HG02610 (cell line): ENCODE measurements at regions not wholly inside any gene's neighbourhood (a gene's known extent, or its start where the extent isn't known, plus 50 kb on each side); places are given as distances from the start of the nearest gene placed in this dataset.
"Not testable (repeated sequence)": the region's sequence is repeated elsewhere in the genome, so short reads cannot be mapped to it uniquely, and the experiment has no call there.

Experiments
- ATAC-seq: cut with Tn5 transposase; IDR thresholded peaks from one replicate; pipeline ENCODE4 v1.9.1; 2021; ENCODE audit warnings: mild to moderate bottlenecking, moderate library complexity; ENCODE audit not compliant: unreplicated experiment

DNA sequence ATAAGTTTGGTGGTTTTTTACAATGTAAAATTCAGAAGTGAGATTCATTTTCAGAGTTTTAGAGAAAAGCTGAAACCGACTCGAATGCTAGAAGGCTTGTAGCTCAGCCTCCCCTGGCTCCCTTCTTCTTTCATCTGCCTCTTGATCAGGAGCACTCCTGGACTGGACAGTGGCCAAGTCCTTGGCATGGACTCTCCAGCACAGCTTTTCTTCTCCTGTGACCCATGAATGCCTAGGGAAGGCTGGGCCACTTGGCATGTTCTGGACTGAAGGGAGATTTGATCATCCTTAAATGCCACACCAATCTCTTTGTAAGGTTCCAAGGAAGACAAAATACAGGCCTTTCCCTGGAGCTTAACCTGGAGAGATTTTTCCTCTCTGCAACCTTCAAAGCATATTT lies 384.0 kb upstream of the SASH1 start:
- no peak for ATAC-seq

- no peak for ATAC-seq
Measured at GRCh38 chr6:147961481-147962141, 381.0 kb upstream of the SASH1 start.

DNA sequence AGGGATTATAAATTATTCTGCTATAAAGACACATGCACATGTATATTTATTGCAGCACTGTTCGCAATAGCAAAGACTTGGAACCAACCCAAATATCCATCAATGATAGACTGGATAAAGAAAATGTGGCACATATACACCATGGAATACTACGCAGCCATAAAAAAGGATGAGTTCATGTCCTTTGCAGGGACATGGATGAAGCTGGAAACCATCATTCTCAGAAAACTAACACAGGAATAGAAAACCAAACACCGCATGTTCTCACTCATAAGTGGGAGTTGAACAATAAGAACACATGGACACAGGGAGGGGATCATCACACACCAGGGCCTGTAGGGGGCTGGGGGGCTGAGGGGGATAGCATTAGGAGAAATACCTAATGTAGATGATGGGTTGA lies 377.2 kb upstream of the SASH1 start:
- not testable (repeated sequence) for ATAC-seq

GRCh38 chr6:147970970-147971369 lies 371.7 kb upstream of the SASH1 start:
- ATAC-seq, result no peak

DNA sequence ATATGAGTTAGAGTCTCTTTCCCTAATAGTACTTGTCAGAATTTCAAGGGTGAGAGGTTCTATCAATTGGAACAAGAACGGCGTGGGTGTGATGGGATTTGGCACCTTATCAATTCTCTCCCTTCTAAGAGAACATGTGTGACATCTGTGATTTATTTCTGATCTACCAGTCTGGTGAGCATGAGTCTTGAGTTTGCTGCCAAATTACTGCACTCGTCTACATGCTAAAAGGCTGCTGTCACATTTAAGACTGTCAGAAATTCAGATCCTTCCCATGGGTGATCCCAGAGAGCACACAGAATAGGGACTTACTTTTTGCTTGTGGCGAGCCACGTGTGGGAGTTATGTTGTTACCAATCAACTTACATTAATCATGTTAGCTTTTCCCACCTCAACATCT lies 370.2 kb upstream of the SASH1 start:
- no peak for ATAC-seq

DNA sequence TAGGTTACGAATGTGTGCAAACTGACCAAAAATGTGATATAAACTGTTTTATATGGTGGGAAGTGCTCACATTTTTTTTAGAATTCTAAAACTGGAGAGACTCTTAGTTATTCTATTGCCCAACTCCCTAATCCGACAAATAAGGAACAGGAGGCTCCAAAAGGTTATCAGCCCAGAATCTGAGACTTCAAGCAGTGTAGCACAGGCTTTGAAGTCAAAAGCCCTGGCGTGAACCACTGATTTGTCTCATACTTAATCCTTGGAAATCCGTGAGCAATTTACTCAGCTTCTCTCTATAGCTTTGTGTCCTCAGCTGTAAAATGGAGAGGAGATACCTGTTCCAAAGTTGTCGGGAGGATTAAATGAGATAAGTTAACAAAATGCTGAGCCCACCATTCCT lies 368.8 kb upstream of the SASH1 start:
- no peak for ATAC-seq

- no peak for ATAC-seq
Measured at GRCh38 chr6:147974376-147974775, 368.3 kb upstream of the SASH1 start.

DNA sequence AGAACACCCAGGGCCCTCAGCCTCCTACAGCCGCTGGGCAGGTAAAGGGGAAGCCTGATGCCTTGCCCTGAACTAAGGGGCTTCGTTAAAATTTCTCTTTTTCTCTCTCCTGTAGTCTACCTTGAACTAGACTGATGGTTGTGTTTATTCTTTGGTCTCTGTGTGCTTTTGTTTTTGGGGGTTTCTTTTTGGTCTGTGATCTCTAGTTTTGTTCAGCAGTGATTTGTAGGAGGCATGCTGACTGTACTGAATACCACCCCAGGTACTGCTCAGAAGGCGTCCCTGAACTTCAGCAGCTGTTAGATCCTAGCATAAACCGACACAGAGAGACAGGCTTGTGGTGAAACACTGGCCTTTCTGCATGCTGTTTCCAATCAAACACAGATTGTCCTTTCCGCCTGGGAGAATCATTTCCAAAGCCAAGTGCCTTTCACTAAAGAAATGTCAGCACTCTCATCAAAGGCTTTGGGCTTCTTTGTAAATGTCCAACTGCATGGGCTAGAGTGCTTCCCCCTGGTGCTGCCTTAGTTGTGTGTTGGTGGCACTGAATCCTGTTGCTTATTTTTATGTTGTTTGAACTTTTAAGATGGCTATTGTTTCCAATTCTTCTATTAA lies 364.7 kb upstream of the SASH1 start:
- ATAC-seq, result no peak

- no peak for ATAC-seq
Measured at GRCh38 chr6:147979966-147980365, 362.7 kb upstream of the SASH1 start.

GRCh38 chr6:147983581-147984366 lies 358.9 kb upstream of the SASH1 start:
- ATAC-seq, result no peak

DNA sequence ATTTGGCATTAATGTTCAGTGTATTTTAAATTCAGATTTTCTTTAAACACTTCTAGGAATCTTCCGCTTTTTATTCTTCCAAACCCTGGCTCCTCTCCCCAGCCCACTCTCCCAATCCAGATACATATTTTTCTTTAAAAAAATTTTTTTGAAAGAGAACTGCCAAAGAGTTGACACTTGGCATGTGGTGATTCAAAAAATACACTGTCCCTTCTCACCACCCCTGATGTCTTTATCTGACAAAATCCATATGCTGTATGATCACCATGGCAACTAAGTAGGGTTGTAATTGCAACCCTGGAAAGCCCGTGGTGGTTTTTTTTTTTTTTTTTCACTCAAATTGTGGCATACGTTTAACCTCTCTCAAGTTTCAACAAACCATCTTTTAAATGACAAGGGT lies 355.8 kb upstream of the SASH1 start:
- no peak for ATAC-seq

GRCh38 chr6:147990159-147990558 lies 352.5 kb upstream of the SASH1 start:
- no peak for ATAC-seq

DNA sequence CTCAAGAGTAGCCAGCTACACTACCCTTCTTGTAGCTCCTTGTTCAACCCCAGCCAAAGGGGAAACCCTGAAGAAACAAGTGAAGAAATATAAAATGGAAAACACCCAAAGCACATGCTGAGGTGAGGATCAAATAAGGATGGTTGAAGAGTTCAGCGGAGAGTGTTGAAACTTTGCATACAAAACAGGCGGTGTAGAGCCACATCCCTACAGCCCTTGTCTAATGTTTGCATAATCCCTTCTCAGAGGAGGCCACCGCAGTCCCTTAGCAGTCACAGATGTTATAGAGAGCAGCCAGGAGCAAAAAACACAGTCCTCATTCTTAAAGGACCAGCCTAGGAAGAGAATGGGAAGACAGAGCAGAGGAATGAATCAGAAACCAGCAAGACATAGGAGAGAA lies 350.7 kb upstream of the SASH1 start:
- no peak for ATAC-seq

DNA sequence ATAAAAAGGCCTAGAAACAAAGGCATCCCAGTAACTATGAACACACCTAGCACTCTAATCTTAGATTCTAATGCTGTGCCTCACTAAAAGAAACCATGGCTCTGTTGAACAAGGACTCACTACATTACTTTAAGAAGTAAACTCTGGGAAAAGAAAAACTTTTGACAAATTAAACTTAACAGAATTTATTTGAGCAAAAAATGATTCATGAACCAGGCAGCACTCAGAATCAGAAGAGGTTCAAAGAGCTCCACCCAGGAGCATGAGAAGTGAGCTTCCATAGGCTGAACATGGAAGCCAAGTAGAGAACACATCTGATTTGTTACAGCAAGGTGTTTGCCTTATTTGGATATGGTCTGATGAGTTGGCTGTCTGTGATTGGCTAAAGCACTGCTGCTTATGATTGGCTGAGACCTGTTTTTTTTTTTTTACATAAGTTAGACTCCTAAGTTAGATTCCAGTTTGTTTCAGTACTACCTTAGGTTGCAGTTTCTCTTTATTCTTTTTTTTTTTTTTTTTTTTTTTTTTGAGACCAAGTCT lies 343.6 kb upstream of the SASH1 start:
- ATAC-seq, result no peak

DNA sequence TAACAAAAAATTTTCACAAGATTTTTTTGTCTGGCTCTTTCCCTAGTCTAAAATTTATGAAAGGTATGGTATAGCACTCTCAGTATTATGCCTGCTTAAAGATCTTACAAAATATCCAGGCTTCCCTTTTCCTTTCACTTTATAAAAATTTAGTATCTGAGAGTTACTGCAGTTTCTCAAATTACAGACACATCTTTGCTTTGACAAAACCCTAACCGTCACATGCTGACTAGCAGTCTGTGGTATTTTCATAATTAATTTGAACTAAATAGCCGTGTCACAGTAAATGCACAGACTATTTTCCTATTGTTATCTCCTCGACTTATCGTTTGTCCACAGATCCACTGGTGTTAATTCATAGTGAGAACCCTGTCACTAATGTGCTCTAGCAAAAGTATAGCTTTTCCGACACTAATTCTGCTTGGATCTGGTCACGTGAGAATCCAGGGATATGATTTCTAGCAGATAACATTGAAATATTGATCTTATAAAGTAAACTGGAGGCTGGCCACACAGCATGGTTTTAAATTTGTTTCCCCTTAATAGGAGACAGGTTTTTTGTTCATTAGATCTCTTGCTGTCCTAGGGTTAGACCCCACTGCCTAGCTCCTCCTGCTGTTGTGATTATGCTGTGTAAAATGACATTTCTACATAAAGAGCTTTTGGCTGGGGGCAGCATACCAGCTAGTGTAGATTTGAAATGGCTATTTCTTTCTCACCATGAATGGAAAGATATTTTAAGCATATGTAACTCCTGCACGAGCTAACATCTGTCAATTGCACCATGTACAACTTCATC lies 340.6 kb upstream of the SASH1 start:
- no peak for ATAC-seq

DNA sequence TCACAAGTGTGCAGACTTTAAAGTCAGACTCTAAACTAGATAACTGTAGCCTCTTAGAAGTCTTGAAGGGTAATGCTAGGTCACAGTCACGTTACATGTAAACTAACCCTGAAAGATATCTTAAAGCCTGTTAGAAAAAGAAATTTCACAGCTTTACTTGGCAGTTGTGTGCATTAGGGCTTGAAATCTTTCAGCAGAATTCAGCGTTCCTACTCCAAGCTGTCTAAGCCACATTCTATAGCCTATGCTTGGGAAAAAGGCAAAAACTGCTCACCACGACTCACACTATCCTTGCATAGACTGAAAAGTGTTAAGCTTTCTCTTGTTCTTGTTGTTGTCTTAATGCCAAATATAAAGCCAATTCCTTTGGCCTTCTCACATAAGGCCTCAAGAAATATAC lies 338.0 kb upstream of the SASH1 start:
- ATAC-seq, result no peak

- no peak for ATAC-seq
Measured at GRCh38 chr6:148005806-148006205, 336.8 kb upstream of the SASH1 start.

DNA sequence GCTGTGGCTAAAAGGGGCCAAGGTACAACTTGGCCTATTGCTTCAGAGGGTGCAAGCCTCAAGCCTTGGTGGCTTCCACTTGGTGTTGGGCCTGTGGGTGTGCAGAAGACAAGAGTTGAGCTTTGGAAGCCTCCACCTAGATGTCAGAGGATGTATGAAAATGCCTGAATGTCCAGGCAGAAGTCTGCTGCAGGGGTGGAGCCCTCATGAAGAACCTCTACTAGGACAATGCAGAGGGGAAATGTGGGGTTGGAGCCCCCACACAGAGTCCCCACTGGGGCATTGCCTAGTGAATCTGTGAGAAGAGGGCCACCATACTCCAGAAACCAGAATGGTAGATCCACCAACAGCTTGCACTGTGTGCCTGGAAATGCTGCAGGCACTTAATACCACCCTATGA lies 332.1 kb upstream of the SASH1 start:
- not testable (repeated sequence) for ATAC-seq

- no peak for ATAC-seq
Measured at GRCh38 chr6:148016013-148016412, 326.6 kb upstream of the SASH1 start.

- ATAC-seq, result no peak
Measured at GRCh38 chr6:148021165-148021564, 321.5 kb upstream of the SASH1 start.

DNA sequence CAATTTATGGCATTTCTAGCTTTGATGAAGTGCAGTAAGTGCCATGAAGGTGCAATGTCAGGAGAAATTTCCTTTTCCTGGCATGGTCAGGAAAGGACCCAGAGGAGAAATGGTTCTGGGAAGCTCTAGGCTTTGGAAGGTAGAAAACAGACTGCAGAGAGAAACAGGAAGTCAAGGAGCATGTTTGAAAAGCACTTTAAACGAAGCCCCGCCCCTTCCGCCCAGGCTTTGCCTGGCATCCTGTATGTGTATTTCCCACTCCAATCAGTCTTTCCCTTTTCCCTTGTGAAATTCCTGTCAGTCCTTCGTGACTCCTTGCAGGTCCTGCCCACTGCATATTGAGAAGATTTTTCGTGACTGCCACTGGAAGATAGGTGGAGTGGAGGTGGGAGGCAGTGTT lies 320.9 kb upstream of the SASH1 start:
- no peak for ATAC-seq
